IMR-90 (cell line): ENCODE measurements at regions not wholly inside any gene's neighbourhood (a gene's known extent, or its start where the extent isn't known, plus 50 kb on each side); places are given as distances from the start of the nearest gene placed in this dataset.

ENCODE experiments used
- ATAC-seq: fragments of 200-7000 bp; cut with Tn5 transposase; 2 replicates; pipeline ENCODE4 v1.9.1; 2020; ENCODE audit warnings: low read depth, mild to moderate bottlenecking, moderate library complexity
- BruUV-seq: library from RNA; stranded (reverse); fragments of 400-500 nt; replicated peaks from 2 replicates; lab custom pipeline; 2021; lab: Mats Ljungman, UMichigan
- CTCF ChIA-PET: fragments of 300-600 bp; formaldehyde crosslinking; extraction: SDS; loops from one replicate; lab custom pipeline; 2021; ENCODE audit warnings: antibody characterized with exemption; lab: Yijun Ruan, JAX
- POLR2A ChIA-PET: fragments of 300-600 bp; sonication (Branson Sonifier 250); formaldehyde crosslinking; loops from one replicate; lab custom pipeline; 2022; ENCODE audit warnings: antibody characterized with exemption; ENCODE audit not compliant: unreplicated experiment; lab: Charles Lee
- DNase-seq: peaks from one replicate; pipeline ENCODE4 v3.0.0; 2013
- H2AFZ ChIP-seq: replicated peaks from 2 replicates; pipeline ENCODE3; 2013; ENCODE audit warnings: low read length, mild to moderate bottlenecking; ENCODE audit not compliant: poor library complexity
- H2AK5ac ChIP-seq: 2 replicates; pipeline ENCODE4 v1.6.1; 2013; ENCODE audit warnings: low read depth, low read length, inconsistent platforms
- H2AK9ac ChIP-seq: replicated peaks from 2 replicates; pipeline ENCODE3; 2013; ENCODE audit warnings: mild to moderate bottlenecking, low read depth, low read length, moderate library complexity; ENCODE audit not compliant: poor library complexity
- H2BK120ac ChIP-seq: 2 replicates; pipeline ENCODE4 v1.6.1; 2013; ENCODE audit warnings: low read depth, low read length, inconsistent platforms
- H2BK15ac ChIP-seq: 3 replicates; pipeline ENCODE4 v1.6.1; 2013; ENCODE audit warnings: low read depth, low read length, inconsistent platforms
- H2BK20ac ChIP-seq: 2 replicates; pipeline ENCODE4 v1.6.1; 2013; ENCODE audit warnings: low read depth, mild to moderate bottlenecking, inconsistent platforms, low read length, moderate library complexity
- H2BK5ac ChIP-seq: 2 replicates; pipeline ENCODE4 v1.6.1; 2013; ENCODE audit warnings: mild to moderate bottlenecking, low read depth, low read length, inconsistent platforms; ENCODE audit not compliant: poor library complexity, severe bottlenecking
- H3K14ac ChIP-seq: replicated peaks from 2 replicates; pipeline ENCODE4 v1.6.1; 2013; ENCODE audit warnings: low read depth, low read length, inconsistent platforms
- H3K18ac ChIP-seq: 2 replicates; pipeline ENCODE4 v1.6.1; 2013; ENCODE audit warnings: low read depth, low read length, control low read depth
- H3K23ac ChIP-seq: 2 replicates; pipeline ENCODE4 v1.6.1; 2013; ENCODE audit warnings: low read depth, low read length, inconsistent platforms
- H3K27ac ChIP-seq: 2 replicates; pipeline ENCODE4 v1.5.1; 2013; ENCODE audit warnings: mild to moderate bottlenecking, control low read depth, low read length; ENCODE audit not compliant: insufficient read depth
- H3K27me3 ChIP-seq: 2 replicates; pipeline ENCODE4 v1.6.1; 2013; ENCODE audit warnings: low read length; ENCODE audit not compliant: control insufficient read depth, insufficient read depth
- H3K36me3 ChIP-seq: 2 replicates; pipeline ENCODE4 v1.6.1; 2013; ENCODE audit warnings: low read length, mixed read lengths; ENCODE audit not compliant: control insufficient read depth, insufficient read depth
- H3K4ac ChIP-seq: 2 replicates; pipeline ENCODE4 v1.6.1; 2013; ENCODE audit warnings: low read depth, low read length, inconsistent platforms
- H3K4me1 ChIP-seq: 2 replicates; pipeline ENCODE4 v1.6.1; 2013; ENCODE audit warnings: low read length, mixed read lengths; ENCODE audit not compliant: control insufficient read depth, insufficient read depth
- H3K4me2 ChIP-seq: 2 replicates; pipeline ENCODE4 v1.6.1; 2013; ENCODE audit warnings: low read depth, mild to moderate bottlenecking, control low read depth, low read length, moderate library complexity
- H3K4me3 ChIP-seq: 2 replicates; pipeline ENCODE4 v1.5.1; 2013; ENCODE audit warnings: low read depth, mild to moderate bottlenecking, control low read depth, low read length, moderate library complexity; ENCODE audit not compliant: insufficient read depth
- H3K56ac ChIP-seq: 2 replicates; pipeline ENCODE4 v1.6.1; 2013; ENCODE audit warnings: low read length, inconsistent platforms; ENCODE audit not compliant: insufficient read depth; ENCODE audit errors: extremely low read depth
- H3K79me1 ChIP-seq, 2 experiments: 2 replicates each; pipeline ENCODE4 v1.6.1; 2013; ENCODE audit warnings: low read length in 2 of 2, inconsistent platforms in 1 of 2, low read depth in 1 of 2
- H3K9ac ChIP-seq: 2 replicates; pipeline ENCODE4 v1.6.1; 2013; ENCODE audit warnings: low read depth, low read length, control low read depth
- H3K9me1 ChIP-seq: 2 replicates; pipeline ENCODE4 v1.6.1; 2013; ENCODE audit warnings: low read length, inconsistent platforms; ENCODE audit not compliant: insufficient read depth
- H3K9me3 ChIP-seq: 2 replicates; pipeline ENCODE4 v1.6.1; 2013; ENCODE audit warnings: low read length; ENCODE audit not compliant: control insufficient read depth, insufficient read depth
- H4K20me1 ChIP-seq: 2 replicates; pipeline ENCODE4 v1.6.1; 2013; ENCODE audit warnings: low read length, inconsistent platforms; ENCODE audit not compliant: insufficient read depth
- H4K5ac ChIP-seq: 2 replicates; pipeline ENCODE4 v1.6.1; 2013; ENCODE audit warnings: mild to moderate bottlenecking, low read depth, low read length, control low read depth
- H4K8ac ChIP-seq, 2 experiments: 2 replicates each; pipeline ENCODE4 v1.6.1; 2013; ENCODE audit warnings: low read depth in 2 of 2, low read length in 2 of 2, control low read depth in 1 of 2, inconsistent platforms in 1 of 2
- H4K91ac ChIP-seq: 2 replicates; pipeline ENCODE4 v1.6.1; 2013; ENCODE audit warnings: low read depth, low read length, inconsistent platforms; ENCODE audit not compliant: insufficient read depth
- BHLHE40 ChIP-seq: fragments of 150-350 bp; IDR thresholded peaks from 2 replicates; pipeline ENCODE4 v1.6.1; 2016; ENCODE audit warnings: mild to moderate bottlenecking, low read depth, low read length
- CHD1 ChIP-seq: IDR thresholded peaks from 2 replicates; pipeline ENCODE4 v1.6.1; 2012; ENCODE audit warnings: low read depth, low read length, improper control_type of control experiment
- CTCF ChIP-seq: conservative IDR thresholded peaks from 2 replicates; pipeline ENCODE4 v1.5.1; 2012; ENCODE audit warnings: mild to moderate bottlenecking, low read depth, low read length, improper control_type of control experiment
- FOS ChIP-seq: fragments of 150-350 bp; IDR thresholded peaks from 2 replicates; pipeline ENCODE4 v1.6.1; 2016; ENCODE audit warnings: low read depth, low read length
- MAFK ChIP-seq: IDR thresholded peaks from 2 replicates; pipeline ENCODE4 v1.6.1; 2012; ENCODE audit warnings: low read depth, low read length, improper control_type of control experiment
- MAZ ChIP-seq: IDR thresholded peaks from 2 replicates; pipeline ENCODE4 v1.6.1; 2012; ENCODE audit warnings: low read depth, mild to moderate bottlenecking, low read length, improper control_type of control experiment, moderate library complexity, borderline replicate concordance
- MXI1 ChIP-seq: IDR thresholded peaks from 2 replicates; pipeline ENCODE4 v1.6.1; 2012; ENCODE audit warnings: low read depth, mild to moderate bottlenecking, low read length, moderate library complexity, borderline replicate concordance
- RCOR1 ChIP-seq: IDR thresholded peaks from 2 replicates; pipeline ENCODE4 v1.6.1; 2012; ENCODE audit warnings: mild to moderate bottlenecking, low read length, improper control_type of control experiment; ENCODE audit not compliant: insufficient replicate concordance
- RFX5 ChIP-seq: IDR thresholded peaks from 2 replicates; pipeline ENCODE4 v1.8.0; 2012; ENCODE audit warnings: low read depth, mild to moderate bottlenecking, low read length, moderate library complexity
- USF2 ChIP-seq: fragments of 150-350 bp; IDR thresholded peaks from 2 replicates; pipeline ENCODE4 v1.6.1; 2017; ENCODE audit warnings: mild to moderate bottlenecking, antibody characterized with exemption, low read length, low read depth
- WGBS, 2 experiments: methylation state at CpG; one replicate each; pipeline versions ENCODE4 v1.1.5 to v1.1.7; 2013; ENCODE audit warnings: missing lambda C conversion rate in 2 of 2; ENCODE audit not compliant: insufficient read length in 1 of 2; ENCODE audit errors: extremely low coverage in 2 of 2; 5-methylcytosine and 5-hydroxymethylcytosine counted together
- dilution Hi-C: fragments of 300-500 bp; cut with HindIII; formaldehyde crosslinking; loops from one replicate; pipeline ENCODE4 v1.14.3; 2018; ENCODE audit warnings: low sequenced_read_pairs; ENCODE audit not compliant: unreplicated experiment
- in situ Hi-C: fragments of 300-500 bp; cut with MboI; formaldehyde crosslinking; loops from 3 replicates; pipeline ENCODE4 v1.14.3; 2019; ENCODE audit warnings: low sequenced_read_pairs, inconsistent platforms, mixed read lengths
- intact Hi-C: fragments of 100-400 bp; cut with micrococcal nuclease; formaldehyde crosslinking; loops from 2 replicates; pipeline ENCODE4 v1.10.0; 2022

- TF ChIP-seq BHLHE40 (no peak), USF2 (no peak), MAZ (no peak), RFX5 (no peak), RCOR1 (no peak), MAFK (no peak), MXI1 (no peak), CHD1 (no peak), CTCF (no peak), FOS (no peak)
- Histone ChIP-seq H2AFZ (no peak overlapping the region), H4K91ac (no peak overlapping the region), H2AK9ac (no peak overlapping the region), H3K18ac (no peak overlapping the region), H4K20me1 (no peaks in the 10 kb centered on the region), H3K4me2 (no peak overlapping the region), H3K23ac (no peak overlapping the region), H3K9me3 (peaks cover 22% of the 10 kb centered on the region), H2BK20ac (no peak overlapping the region), H2BK15ac (no peak overlapping the region), H3K4me3 (no peak overlapping the region), H4K8ac (no peak overlapping the region), H2BK5ac (no peak overlapping the region), H3K9me1 (no peaks in the 10 kb centered on the region), H3K79me1 (no peaks in the 10 kb centered on the region), H3K27me3 (no peaks in the 10 kb centered on the region), H3K36me3 (no peaks in the 10 kb centered on the region), H2AK5ac (no peak overlapping the region), H3K14ac (no peak overlapping the region), H3K56ac (no peak overlapping the region), H3K4ac (no peak overlapping the region), H3K9ac (no peak overlapping the region), H3K4me1 (no peaks in the 10 kb centered on the region), H4K5ac (no peak overlapping the region), H3K27ac (no peak overlapping the region), H2BK120ac (no peak overlapping the region)
- DNase-seq (no peak), ATAC-seq (no peak)
- no TSS peak for BruUV-seq
- ChIA-PET POLR2A (no interaction called here), CTCF (no interaction called here)
- WGBS, 2 experiments = no CpG with 5 or more reads among the region's 4 CpGs
- intact Hi-C loops = no loop called here
- dilution Hi-C loops = no loop called here
- in situ Hi-C loops = no loop called here
These were observed 90.3 kb upstream of the ELMO1 start for GRCh38 chr7:37538945-37539344.
